Peyer's patch (tissue), 4 donors: ENCODE measurements at regions not wholly inside any gene's neighbourhood (a gene's known extent, or its start where the extent isn't known, plus 50 kb on each side); places are given as distances from the start of the nearest gene placed in this dataset.

ENCODE experiments used
- CTCF ChIP-seq, 6 experiments: fragments of 450-650 bp in 4 of 6; fragments of 200-600 bp in 2 of 6; sonication (generic) in 1 of 6; IDR thresholded peaks; one replicate each; pipeline ENCODE4 v1.5.1; 2017 to 2019; ENCODE audit warnings: antibody characterized with exemption in 6 of 6, mild to moderate bottlenecking in 3 of 6, moderate library complexity in 1 of 6
- POLR2A ChIP-seq, 2 donors: fragments of 450-650 bp; IDR thresholded peaks; one replicate each; pipeline ENCODE4 v1.5.1; 2017; ENCODE audit warnings: antibody characterized with exemption in 2 of 2, mild to moderate bottlenecking in 2 of 2, moderate library complexity in 2 of 2

- TF ChIP-seq POLR2A (IDR thresholded peaks at IDR 0.05) = no peak
- TF ChIP-seq CTCF (IDR thresholded peaks at IDR 0.05) = no peak
Measured at GRCh38 chr15:25182736-25183445, 228.1 kb downstream of the SNRPN start.
